ENCODE measurements at regions not wholly inside any gene's neighbourhood (a gene's known extent, or its start where the extent isn't known, plus 50 kb on each side); places are given as distances from the start of the nearest gene placed in this dataset.

GRCh38 chr2:146301287-146301686 lies 1543.5 kb upstream of the ACVR2A start:
- no peak for DNase-seq (ENCODE audit: low read depth in 3 of 3)

GRCh38 chr2:146295080-146295670 lies 1549.7 kb upstream of the ACVR2A start:
- no peak for DNase-seq (ENCODE audit: low read depth in 3 of 3)

GRCh38 chr2:146287281-146287680 lies 1557.5 kb upstream of the ACVR2A start:
- DNase-seq (ENCODE audit: low read depth in 3 of 3): no peak

GRCh38 chr2:146278881-146279280 lies 1565.9 kb upstream of the ACVR2A start:
- DNase-seq (ENCODE audit: low read depth in 3 of 3): no peak

- DNase-seq (ENCODE audit: low read depth in 3 of 3): no peak
Observed at GRCh38 chr2:146271131-146271831, 1573.5 kb upstream of the ACVR2A start.

GRCh38 chr2:146270618-146271017 lies 1574.2 kb upstream of the ACVR2A start:
- DNase-seq (ENCODE audit: low read depth in 3 of 3): no peak

- no peak for DNase-seq (ENCODE audit: low read depth in 3 of 3)
Observed at GRCh38 chr2:146267093-146267492, 1577.7 kb upstream of the ACVR2A start.

GRCh38 chr2:146265656-146266055 lies 1579.2 kb upstream of the ACVR2A start:
- no peak for DNase-seq (ENCODE audit: low read depth in 3 of 3)

- DNase-seq (ENCODE audit: low read depth in 3 of 3): no peak
Observed at GRCh38 chr2:146262606-146263005, 1582.2 kb upstream of the ACVR2A start.

- no peak for DNase-seq (ENCODE audit: low read depth in 3 of 3)
Observed at GRCh38 chr2:146260551-146260950, 1584.3 kb upstream of the ACVR2A start.

GRCh38 chr2:146259816-146260215 lies 1585.0 kb upstream of the ACVR2A start:
- no peak for DNase-seq (ENCODE audit: low read depth in 3 of 3)

GRCh38 chr2:146258071-146258470 lies 1586.8 kb upstream of the ACVR2A start:
- no peak for DNase-seq (ENCODE audit: low read depth in 3 of 3)

GRCh38 chr2:146252119-146252518 lies 1592.7 kb upstream of the ACVR2A start:
- DNase-seq (ENCODE audit: low read depth in 3 of 3): no peak

- DNase-seq (ENCODE audit: low read depth in 3 of 3): no peak
Observed at GRCh38 chr2:146251328-146251727, 1593.5 kb upstream of the ACVR2A start.

- DNase-seq (ENCODE audit: low read depth in 3 of 3): no peak
Observed at GRCh38 chr2:146246736-146247523, 1597.9 kb upstream of the ACVR2A start.

GRCh38 chr2:146246002-146246735 lies 1598.7 kb upstream of the ACVR2A start:
- DNase-seq (ENCODE audit: low read depth in 3 of 3): no peak

GRCh38 chr2:146244830-146245229 lies 1600.0 kb upstream of the ACVR2A start:
- no peak for DNase-seq (ENCODE audit: low read depth in 3 of 3)

- no peak for DNase-seq (ENCODE audit: low read depth in 3 of 3)
Observed at GRCh38 chr2:146244131-146244530, 1600.7 kb upstream of the ACVR2A start.

GRCh38 chr2:146241023-146241422 lies 1603.8 kb upstream of the ACVR2A start:
- no peak for DNase-seq (ENCODE audit: low read depth in 3 of 3)

GRCh38 chr2:146240391-146240790 lies 1604.4 kb upstream of the ACVR2A start:
- DNase-seq (ENCODE audit: low read depth in 3 of 3): no peak

- no peak for DNase-seq (ENCODE audit: low read depth in 3 of 3)
Observed at GRCh38 chr2:146239392-146240135, 1605.3 kb upstream of the ACVR2A start.
